ENCODE measurements at regions not wholly inside any gene's neighbourhood (a gene's known extent, or its start where the extent isn't known, plus 50 kb on each side); places are given as distances from the start of the nearest gene placed in this dataset.

GRCh38 chr18:45365835-45366234 lies 249.4 kb upstream of the SLC14A2 start:
- no peak for TF ChIP-seq CTCF (IDR thresholded peaks at IDR 0.05)
- TF ChIP-seq POLR2AphosphoS5 (IDR thresholded peaks at IDR 0.05), result no peak
